ENCODE measurements at regions not wholly inside any gene's neighbourhood (a gene's known extent, or its start where the extent isn't known, plus 50 kb on each side); places are given as distances from the start of the nearest gene placed in this dataset.

GRCh38 chr7:144969787-144970186 lies 133.9 kb upstream of the TPK1 start:
- TF ChIP-seq CTCF (IDR thresholded peaks at IDR 0.05; ENCODE audit: extremely low read depth in 1 of 2, insufficient read depth in 1 of 2, low read depth in 1 of 2, low read length in 2 of 2) (no peak), POLR2A (IDR thresholded peaks at IDR 0.05; ENCODE audit: low read depth, low read length) (no peak), JUN (IDR thresholded peaks at IDR 0.05; ENCODE audit: borderline replicate concordance, insufficient read depth, insufficient read length, low read depth) (no peak), EZH2 (IDR thresholded peaks at IDR 0.05; ENCODE audit: borderline replicate concordance, low read depth, low read length, severe bottlenecking) (no peak), POLR2AphosphoS5 (IDR thresholded peaks at IDR 0.05; ENCODE audit: insufficient read depth, low read depth, low read length) (no peak), FOS (IDR thresholded peaks at IDR 0.05; ENCODE audit: borderline replicate concordance, insufficient read depth, low read length) (no peak), MYC (IDR thresholded peaks at IDR 0.05; ENCODE audit: low read depth, low read length) (no peak), GATA2 (IDR thresholded peaks at IDR 0.05; ENCODE audit: insufficient read depth, insufficient read length, low read depth, low read length) (no peak)
- TF ChIP-seq, protein P1, sequence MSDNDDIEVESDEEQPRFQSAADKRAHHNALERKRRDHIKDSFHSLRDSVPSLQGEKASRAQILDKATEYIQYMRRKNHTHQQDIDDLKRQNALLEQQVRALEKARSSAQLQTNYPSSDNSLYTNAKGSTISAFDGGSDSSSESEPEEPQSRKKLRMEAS (IDR thresholded peaks at IDR 0.05; ENCODE audit: insufficient read depth, insufficient read length): no peak

Data from endothelial cell of umbilical vein (primary cell).